ENCODE measurements at regions not wholly inside any gene's neighbourhood (a gene's known extent, or its start where the extent isn't known, plus 50 kb on each side); places are given as distances from the start of the nearest gene placed in this dataset.

GRCh38 chr5:97847920-97848631 lies 665.0 kb upstream of the RIOK2 start:
- no peaks in the 10 kb centered on the region for H3K4me1 ChIP-seq (ENCODE audit: control insufficient read depth, insufficient read depth, low read length)
- H3K4me3 ChIP-seq (ENCODE audit: low read length): no peak overlapping the region
- no peaks in the 10 kb centered on the region for H3K27me3 ChIP-seq (ENCODE audit: control insufficient read depth, insufficient read depth, low read length)
- DNase-seq (ENCODE audit: low read depth, low spot score): no peak
- no peak overlapping the region for H3K27ac ChIP-seq (ENCODE audit: low read length)
- no peaks in the 10 kb centered on the region for H3K36me3 ChIP-seq (ENCODE audit: control insufficient read depth, insufficient read depth, low read length)
- H3K9me3 ChIP-seq (ENCODE audit: control insufficient read depth, insufficient read depth, low read length): no peaks in the 10 kb centered on the region
- WGBS (ENCODE audit: insufficient coverage, insufficient read length): no CpG with 5 or more reads among the region's 2 CpGs

GRCh38 chr5:97851036-97851435 lies 668.0 kb upstream of the RIOK2 start:
- Histone ChIP-seq H3K4me1 (ENCODE audit: control insufficient read depth, insufficient read depth, low read length) (no peaks in the 10 kb centered on the region), H3K27me3 (ENCODE audit: control insufficient read depth, insufficient read depth, low read length) (no peaks in the 10 kb centered on the region), H3K27ac (ENCODE audit: low read length) (no peak overlapping the region), H3K9me3 (ENCODE audit: control insufficient read depth, insufficient read depth, low read length) (no peaks in the 10 kb centered on the region), H3K36me3 (ENCODE audit: control insufficient read depth, insufficient read depth, low read length) (no peaks in the 10 kb centered on the region), H3K4me3 (ENCODE audit: low read length) (no peak overlapping the region)
- 100% methylated on average over 1 of the region's 1 CpG for WGBS (ENCODE audit: insufficient coverage, insufficient read length)
- DNase-seq (ENCODE audit: low read depth, low spot score): no peak

GRCh38 chr5:97854871-97855762 lies 672.1 kb upstream of the RIOK2 start:
- no peaks in the 10 kb centered on the region for H3K9me3 ChIP-seq (ENCODE audit: control insufficient read depth, insufficient read depth, low read length)
- no peaks in the 10 kb centered on the region for H3K27me3 ChIP-seq (ENCODE audit: control insufficient read depth, insufficient read depth, low read length)
- H3K36me3 ChIP-seq (ENCODE audit: control insufficient read depth, insufficient read depth, low read length): no peaks in the 10 kb centered on the region
- no CpG with 5 or more reads among the region's 9 CpGs for WGBS (ENCODE audit: insufficient coverage, insufficient read length)
- H3K4me3 ChIP-seq (ENCODE audit: low read length): no peak overlapping the region
- no peaks in the 10 kb centered on the region for H3K4me1 ChIP-seq (ENCODE audit: control insufficient read depth, insufficient read depth, low read length)
- H3K27ac ChIP-seq (ENCODE audit: low read length): no peak overlapping the region
- no peak for DNase-seq (ENCODE audit: low read depth, low spot score)

- Histone ChIP-seq H3K27me3 (ENCODE audit: control insufficient read depth, insufficient read depth, low read length) (no peaks in the 10 kb centered on the region), H3K9me3 (ENCODE audit: control insufficient read depth, insufficient read depth, low read length) (no peaks in the 10 kb centered on the region), H3K4me3 (ENCODE audit: low read length) (no peak overlapping the region), H3K36me3 (ENCODE audit: control insufficient read depth, insufficient read depth, low read length) (no peaks in the 10 kb centered on the region), H3K4me1 (ENCODE audit: control insufficient read depth, insufficient read depth, low read length) (no peaks in the 10 kb centered on the region), H3K27ac (ENCODE audit: low read length) (no peak overlapping the region)
- no CpG with 5 or more reads among the region's 2 CpGs for WGBS (ENCODE audit: insufficient coverage, insufficient read length)
- DNase-seq (ENCODE audit: low read depth, low spot score): no peak
Measured at GRCh38 chr5:97874491-97874890, 691.4 kb upstream of the RIOK2 start.

- Histone ChIP-seq H3K4me1 (ENCODE audit: control insufficient read depth, insufficient read depth, low read length) (no peaks in the 10 kb centered on the region), H3K27me3 (ENCODE audit: control insufficient read depth, insufficient read depth, low read length) (no peaks in the 10 kb centered on the region), H3K9me3 (ENCODE audit: control insufficient read depth, insufficient read depth, low read length) (no peaks in the 10 kb centered on the region), H3K27ac (ENCODE audit: low read length) (no peak overlapping the region), H3K36me3 (ENCODE audit: control insufficient read depth, insufficient read depth, low read length) (no peaks in the 10 kb centered on the region), H3K4me3 (ENCODE audit: low read length) (no peak overlapping the region)
- DNase-seq (ENCODE audit: low read depth, low spot score): no peak
- WGBS (ENCODE audit: insufficient coverage, insufficient read length): no CpG with 5 or more reads among the region's 2 CpGs
Measured at GRCh38 chr5:97876272-97876671, 693.2 kb upstream of the RIOK2 start.

GRCh38 chr5:97877588-97877987 lies 694.5 kb upstream of the RIOK2 start:
- Histone ChIP-seq H3K4me1 (ENCODE audit: control insufficient read depth, insufficient read depth, low read length) (no peaks in the 10 kb centered on the region), H3K4me3 (ENCODE audit: low read length) (no peak overlapping the region), H3K36me3 (ENCODE audit: control insufficient read depth, insufficient read depth, low read length) (no peaks in the 10 kb centered on the region), H3K27me3 (ENCODE audit: control insufficient read depth, insufficient read depth, low read length) (no peaks in the 10 kb centered on the region), H3K27ac (ENCODE audit: low read length) (no peak overlapping the region), H3K9me3 (ENCODE audit: control insufficient read depth, insufficient read depth, low read length) (no peaks in the 10 kb centered on the region)
- DNase-seq (ENCODE audit: low read depth, low spot score): no peak
- no CpG with 5 or more reads among the region's 3 CpGs for WGBS (ENCODE audit: insufficient coverage, insufficient read length)

DNA sequence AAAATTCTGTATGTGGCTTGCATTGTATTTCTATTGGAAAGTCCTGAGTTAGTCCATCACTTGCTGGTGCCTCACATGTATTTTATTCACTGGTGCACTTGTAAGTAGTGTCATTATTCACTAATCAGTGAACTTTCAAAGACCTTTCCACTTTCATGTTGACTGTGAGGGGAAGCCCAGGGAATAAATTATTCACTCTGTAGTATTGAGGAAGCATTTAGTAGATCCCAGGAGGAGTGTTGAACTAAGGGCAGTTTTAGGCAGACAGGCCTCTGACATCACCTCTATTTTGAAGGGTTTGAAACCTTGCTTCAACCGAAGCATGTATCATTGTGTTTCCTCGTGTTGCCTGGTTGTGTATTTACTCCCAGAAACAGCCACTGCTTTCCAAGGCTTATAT lies 705.4 kb upstream of the RIOK2 start:
- no peak for DNase-seq (ENCODE audit: low read depth, low spot score)
- Histone ChIP-seq H3K27me3 (ENCODE audit: control insufficient read depth, insufficient read depth, low read length) (no peaks in the 10 kb centered on the region), H3K4me1 (ENCODE audit: control insufficient read depth, insufficient read depth, low read length) (no peaks in the 10 kb centered on the region), H3K4me3 (ENCODE audit: low read length) (no peak overlapping the region), H3K27ac (ENCODE audit: low read length) (no peak overlapping the region), H3K36me3 (ENCODE audit: control insufficient read depth, insufficient read depth, low read length) (no peaks in the 10 kb centered on the region), H3K9me3 (ENCODE audit: control insufficient read depth, insufficient read depth, low read length) (no peaks in the 10 kb centered on the region)
- no CpG with 5 or more reads among the region's 2 CpGs for WGBS (ENCODE audit: insufficient coverage, insufficient read length)

GRCh38 chr5:97891971-97892370 lies 708.9 kb upstream of the RIOK2 start:
- DNase-seq (ENCODE audit: low read depth, low spot score): no peak
- Histone ChIP-seq H3K4me1 (ENCODE audit: control insufficient read depth, insufficient read depth, low read length) (no peaks in the 10 kb centered on the region), H3K27ac (ENCODE audit: low read length) (no peak overlapping the region), H3K27me3 (ENCODE audit: control insufficient read depth, insufficient read depth, low read length) (no peaks in the 10 kb centered on the region), H3K4me3 (ENCODE audit: low read length) (no peak overlapping the region), H3K36me3 (ENCODE audit: control insufficient read depth, insufficient read depth, low read length) (no peaks in the 10 kb centered on the region), H3K9me3 (ENCODE audit: control insufficient read depth, insufficient read depth, low read length) (no peaks in the 10 kb centered on the region)

DNA sequence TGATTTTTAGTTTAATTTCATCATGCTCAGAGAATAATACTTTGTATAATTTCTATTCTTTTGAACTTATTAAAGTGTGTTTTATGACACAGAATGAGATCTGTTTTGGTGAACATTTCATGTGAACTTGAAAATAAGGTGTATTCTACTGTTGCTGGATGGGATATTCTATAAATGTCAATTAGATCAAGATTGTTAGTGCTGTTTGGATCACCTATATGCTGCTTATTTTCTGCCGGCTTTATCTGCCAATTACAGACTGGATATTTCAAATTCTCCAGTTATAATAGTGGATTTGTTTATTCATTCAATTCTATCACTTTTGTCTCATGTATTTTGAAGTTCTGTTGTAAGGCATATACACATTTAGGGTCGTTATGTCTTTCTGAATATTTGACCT lies 720.7 kb upstream of the RIOK2 start:
- H3K9me3 ChIP-seq (ENCODE audit: control insufficient read depth, insufficient read depth, low read length): no peaks in the 10 kb centered on the region; the same call in 1 of the 2 replicates
- no peak overlapping the region for H3K27ac ChIP-seq (ENCODE audit: low read length)
- no peaks in the 10 kb centered on the region for H3K4me1 ChIP-seq (ENCODE audit: control insufficient read depth, insufficient read depth, low read length)
- no peaks in the 10 kb centered on the region for H3K27me3 ChIP-seq (ENCODE audit: control insufficient read depth, insufficient read depth, low read length)
- no peak overlapping the region for H3K4me3 ChIP-seq (ENCODE audit: low read length)
- WGBS (ENCODE audit: insufficient coverage, insufficient read length): no CpG with 5 or more reads among the region's 2 CpGs
- DNase-seq (ENCODE audit: low read depth, low spot score): no peak
- no peaks in the 10 kb centered on the region for H3K36me3 ChIP-seq (ENCODE audit: control insufficient read depth, insufficient read depth, low read length)

- no peak overlapping the region for H3K4me3 ChIP-seq (ENCODE audit: low read length)
- H3K36me3 ChIP-seq (ENCODE audit: control insufficient read depth, insufficient read depth, low read length): no peaks in the 10 kb centered on the region
- no peak overlapping the region for H3K27ac ChIP-seq (ENCODE audit: low read length)
- DNase-seq (ENCODE audit: low read depth, low spot score): peak; percentile 13
- WGBS (ENCODE audit: insufficient coverage, insufficient read length): no CpG with 5 or more reads among the region's 3 CpGs
- H3K4me1 ChIP-seq (ENCODE audit: control insufficient read depth, insufficient read depth, low read length): no peaks in the 10 kb centered on the region
- no peaks in the 10 kb centered on the region for H3K27me3 ChIP-seq (ENCODE audit: control insufficient read depth, insufficient read depth, low read length)
- H3K9me3 ChIP-seq (ENCODE audit: control insufficient read depth, insufficient read depth, low read length): no peaks in the 10 kb centered on the region; the same call in 1 of the 2 replicates
Measured at GRCh38 chr5:97906135-97906534, 723.1 kb upstream of the RIOK2 start.
